ENCODE measurements at regions not wholly inside any gene's neighbourhood (a gene's known extent, or its start where the extent isn't known, plus 50 kb on each side); places are given as distances from the start of the nearest gene placed in this dataset.

DNA sequence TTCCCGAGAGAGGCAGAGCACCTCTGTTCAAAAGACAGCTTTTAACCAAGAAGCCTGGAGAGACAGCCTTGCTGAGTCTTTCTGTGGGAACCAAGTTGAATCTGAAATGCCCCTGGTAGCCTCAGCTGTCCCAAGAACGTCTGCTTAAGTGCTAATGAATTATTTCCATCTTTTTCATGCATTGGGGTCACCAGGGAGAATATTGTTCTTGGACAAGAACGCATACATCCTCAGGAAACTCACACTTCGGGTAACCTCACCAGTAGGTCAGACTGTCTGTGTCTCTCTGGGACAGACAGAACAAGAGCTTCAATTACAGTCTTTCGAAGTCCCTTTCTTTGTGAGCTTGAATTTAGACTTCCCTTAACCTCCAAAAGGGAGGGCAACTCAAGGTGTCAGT lies 134.6 kb upstream of the ADAMTS18 start:
- Histone ChIP-seq H3K4me3 (no peak overlapping the region), H3K36me3 (no peaks in the 10 kb centered on the region), H3K27me3 (no peaks in the 10 kb centered on the region), H3K27ac (no peak overlapping the region), H3K9me3 (no peaks in the 10 kb centered on the region), H3K4me1 (no peaks in the 10 kb centered on the region)
- DNase-seq (no peak), ATAC-seq (ENCODE audit: low FRiP score in 2 of 2) (no peak)
- TF ChIP-seq POLR2A (IDR thresholded peaks at IDR 0.05) (no peak), POLR2AphosphoS5 (IDR thresholded peaks at IDR 0.05) (no peak), EP300 (IDR thresholded peaks at IDR 0.05) (no peak)
- TF ChIP-seq, protein P1, sequence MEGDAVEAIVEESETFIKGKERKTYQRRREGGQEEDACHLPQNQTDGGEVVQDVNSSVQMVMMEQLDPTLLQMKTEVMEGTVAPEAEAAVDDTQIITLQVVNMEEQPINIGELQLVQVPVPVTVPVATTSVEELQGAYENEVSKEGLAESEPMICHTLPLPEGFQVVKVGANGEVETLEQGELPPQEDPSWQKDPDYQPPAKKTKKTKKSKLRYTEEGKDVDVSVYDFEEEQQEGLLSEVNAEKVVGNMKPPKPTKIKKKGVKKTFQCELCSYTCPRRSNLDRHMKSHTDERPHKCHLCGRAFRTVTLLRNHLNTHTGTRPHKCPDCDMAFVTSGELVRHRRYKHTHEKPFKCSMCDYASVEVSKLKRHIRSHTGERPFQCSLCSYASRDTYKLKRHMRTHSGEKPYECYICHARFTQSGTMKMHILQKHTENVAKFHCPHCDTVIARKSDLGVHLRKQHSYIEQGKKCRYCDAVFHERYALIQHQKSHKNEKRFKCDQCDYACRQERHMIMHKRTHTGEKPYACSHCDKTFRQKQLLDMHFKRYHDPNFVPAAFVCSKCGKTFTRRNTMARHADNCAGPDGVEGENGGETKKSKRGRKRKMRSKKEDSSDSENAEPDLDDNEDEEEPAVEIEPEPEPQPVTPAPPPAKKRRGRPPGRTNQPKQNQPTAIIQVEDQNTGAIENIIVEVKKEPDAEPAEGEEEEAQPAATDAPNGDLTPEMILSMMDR (IDR thresholded peaks at IDR 0.05), result no peak
- 32 to 40% methylated on average over 5 of the region's 5 CpGs for WGBS, 2 donors

- 81 to 84% methylated on average over 1 of the region's 1 CpG for WGBS, 2 donors
- H3K36me3 ChIP-seq, result no peaks in the 10 kb centered on the region
- TF ChIP-seq EP300 (IDR thresholded peaks at IDR 0.05), result no peak
- TF ChIP-seq, protein P1 (IDR thresholded peaks at IDR 0.05), result no peak
- TF ChIP-seq POLR2AphosphoS5 (IDR thresholded peaks at IDR 0.05), result no peak
- DNase-seq (no peak), ATAC-seq (ENCODE audit: low FRiP score in 2 of 2) (no peak)
- H3K27ac ChIP-seq, result no peak overlapping the region
- H3K9me3 ChIP-seq, result no peaks in the 10 kb centered on the region
- no peak overlapping the region for H3K4me3 ChIP-seq
- H3K4me1 ChIP-seq, result peaks cover 4 to 9% (median 8%) of the 10 kb centered on the region in 4 donors
- H3K27me3 ChIP-seq, result no peaks in the 10 kb centered on the region
These were observed 135.7 kb upstream of the ADAMTS18 start for GRCh38 chr16:77570574-77570973.

DNA sequence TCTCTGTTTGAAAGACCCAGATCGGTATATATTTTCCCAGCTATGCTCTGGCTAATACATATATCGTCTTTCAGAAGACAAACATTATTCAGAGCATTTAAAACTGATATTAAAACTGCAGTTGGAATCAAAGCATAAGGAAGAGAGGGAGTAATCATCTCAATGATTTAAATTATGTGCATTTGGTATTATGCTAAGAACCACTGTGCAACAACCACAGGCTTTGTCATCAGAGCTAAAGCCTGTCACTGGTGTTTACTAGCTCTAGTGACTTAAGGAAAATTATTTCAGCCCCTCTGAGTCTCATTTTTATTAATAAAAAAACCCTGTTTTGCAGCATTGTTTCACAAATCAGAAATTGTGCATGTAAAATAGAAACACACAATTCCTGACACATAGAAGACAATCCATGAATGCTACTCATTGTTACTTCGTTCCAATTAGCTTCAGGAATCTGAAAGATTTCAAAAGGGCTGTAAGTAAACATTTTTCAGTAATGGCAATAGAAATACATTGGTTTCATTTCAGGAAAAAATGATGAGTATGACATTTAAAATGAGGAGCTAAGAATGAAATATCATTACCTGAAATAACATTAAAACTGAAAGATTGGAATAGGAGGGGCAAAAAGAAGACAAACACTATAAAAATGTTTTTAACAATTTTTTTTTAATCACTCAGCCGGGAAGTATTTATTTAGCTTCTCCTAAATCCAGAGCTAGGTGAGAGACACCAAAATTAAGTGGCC lies 136.5 kb upstream of the ADAMTS18 start:
- no peaks in the 10 kb centered on the region for H3K36me3 ChIP-seq
- TF ChIP-seq POLR2AphosphoS5 (IDR thresholded peaks at IDR 0.05) (no peak), POLR2A (IDR thresholded peaks at IDR 0.05) (no peak), EP300 (IDR thresholded peaks at IDR 0.05) (no peak)
- TF ChIP-seq, protein P1 (IDR thresholded peaks at IDR 0.05), result no peak
- H3K4me1 ChIP-seq, result peaks cover 4 to 9% (median 9%) of the 10 kb centered on the region in 4 donors
- H3K4me3 ChIP-seq, result no peak overlapping the region
- DNase-seq, result no peak
- WGBS, 2 donors, result 29 to 44% methylated on average over 4 of the region's 4 CpGs
- no peak overlapping the region for H3K27ac ChIP-seq
- no peaks in the 10 kb centered on the region for H3K27me3 ChIP-seq
- H3K9me3 ChIP-seq, result no peaks in the 10 kb centered on the region
- no peak for ATAC-seq (ENCODE audit: low FRiP score in 2 of 2)

DNA sequence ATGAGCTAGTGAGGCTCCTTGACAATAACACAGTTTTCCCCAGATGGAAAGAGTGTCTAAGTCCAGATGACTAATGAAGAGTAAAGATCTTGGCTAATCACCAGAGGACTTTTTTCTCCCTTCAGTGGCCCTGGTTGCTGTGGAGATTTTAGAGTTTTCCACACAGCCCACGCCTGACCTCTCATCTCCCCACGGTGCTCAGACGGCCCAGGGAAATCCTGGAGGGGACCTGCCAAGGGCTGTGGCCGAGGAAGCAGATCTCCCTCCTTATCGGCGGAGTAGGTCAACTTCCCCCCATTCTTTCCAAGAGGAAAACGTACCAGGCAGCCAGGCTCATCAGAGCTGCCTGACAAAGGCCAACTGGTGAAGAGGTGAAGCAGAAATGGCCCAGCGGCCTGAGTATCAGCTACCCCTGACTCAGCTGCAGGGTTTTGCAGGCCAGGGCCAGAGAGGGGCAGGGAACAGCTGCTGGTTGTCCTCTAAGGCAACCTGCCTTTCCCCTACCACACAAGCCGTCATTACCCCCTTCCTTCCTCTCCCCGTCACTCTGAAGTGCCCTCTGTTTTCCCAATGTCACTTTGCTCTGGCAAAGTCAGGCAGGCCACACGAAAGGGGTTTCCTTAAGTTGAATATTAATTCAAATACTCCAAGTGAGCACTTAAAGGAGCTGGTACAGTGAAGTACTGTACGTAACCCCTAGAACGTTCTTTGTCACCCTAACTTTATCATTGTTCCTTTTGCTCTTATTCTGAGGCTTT lies 140.2 kb upstream of the ADAMTS18 start:
- TF ChIP-seq POLR2A (IDR thresholded peaks at IDR 0.05) (no peak), POLR2AphosphoS5 (IDR thresholded peaks at IDR 0.05) (no peak), EP300 (IDR thresholded peaks at IDR 0.05) (no peak)
- TF ChIP-seq, protein P1 (IDR thresholded peaks at IDR 0.05), result no peak
- WGBS, 2 donors, result 35 to 39% methylated on average over 11 to 13 of the region's 13 CpGs
- Histone ChIP-seq H3K27me3 (no peaks in the 10 kb centered on the region), H3K36me3 (no peaks in the 10 kb centered on the region), H3K27ac (peak overlapping the region in 1 of 4 donors; percentile 14), H3K4me3 (no peak overlapping the region), H3K4me1 (peaks cover 4 to 9% (median 9%) of the 10 kb centered on the region in 4 donors), H3K9me3 (no peaks in the 10 kb centered on the region)
- peak; percentile 57 to 63 for ATAC-seq (ENCODE audit: low FRiP score in 2 of 2)
- peak in 1 of 2 donors; percentile 23 for DNase-seq

Measured in upper lobe of left lung (tissue), 6 donors.